ENCODE measurements at regions not wholly inside any gene's neighbourhood (a gene's known extent, or its start where the extent isn't known, plus 50 kb on each side); places are given as distances from the start of the nearest gene placed in this dataset.

GRCh38 chr1:90795431-90795830 lies 78.3 kb upstream of the BARHL2 start:
- no peak overlapping the region for H3K27ac ChIP-seq (ENCODE audit: low read length)
- H3K4me1 Mint-ChIP-seq: no peaks in the 10 kb centered on the region
- no peak for TF ChIP-seq CTCF (IDR thresholded peaks at IDR 0.05)
- H3K9me3 Mint-ChIP-seq: no peaks in the 10 kb centered on the region
- H3K4me3 Mint-ChIP-seq: no peak overlapping the region
- H3K36me3 ChIP-seq (ENCODE audit: control insufficient read depth, insufficient read depth, low read length): no peaks in the 10 kb centered on the region
- 87% methylated on average over 2 of the region's 2 CpGs for whole genome bisulfite sequencing (ENCODE audit: insufficient coverage)
- H3K4me1 ChIP-seq (ENCODE audit: control insufficient read depth, insufficient read depth, low read length): no peaks in the 10 kb centered on the region
- ATAC-seq (no peak), DNase-seq (no peak)
- no peak overlapping the region for H3K27ac Mint-ChIP-seq
- H3K27me3 Mint-ChIP-seq (ENCODE audit: low read depth in 2 of 2): peaks cover 28 to 69% of the 10 kb centered on the region in 2 donors
- no peaks in the 10 kb centered on the region for H3K36me3 Mint-ChIP-seq
- no peak overlapping the region for H3K4me3 ChIP-seq (ENCODE audit: low read length)
- H3K27me3 ChIP-seq (ENCODE audit: control insufficient read depth, insufficient read depth, low read length): peaks cover 7% of the 10 kb centered on the region
- H3K9me3 ChIP-seq (ENCODE audit: control insufficient read depth, insufficient read depth, low read length): no peaks in the 10 kb centered on the region
- intact Hi-C loops (cut with micrococcal nuclease): no loop called here

- no peaks in the 10 kb centered on the region for H3K4me1 ChIP-seq (ENCODE audit: control insufficient read depth, insufficient read depth, low read length)
- H3K36me3 Mint-ChIP-seq: no peaks in the 10 kb centered on the region
- no peaks in the 10 kb centered on the region for H3K9me3 ChIP-seq (ENCODE audit: control insufficient read depth, insufficient read depth, low read length)
- intact Hi-C loops (cut with micrococcal nuclease): no loop called here
- no peak for ATAC-seq
- no peak for DNase-seq
- H3K27me3 Mint-ChIP-seq (ENCODE audit: low read depth in 2 of 2): peaks cover 5 to 25% of the 10 kb centered on the region in 2 donors
- no peaks in the 10 kb centered on the region for H3K36me3 ChIP-seq (ENCODE audit: control insufficient read depth, insufficient read depth, low read length)
- no peaks in the 10 kb centered on the region for H3K27me3 ChIP-seq (ENCODE audit: control insufficient read depth, insufficient read depth, low read length)
- no peaks in the 10 kb centered on the region for H3K4me1 Mint-ChIP-seq
- no peak overlapping the region for H3K4me3 ChIP-seq (ENCODE audit: low read length)
- H3K27ac Mint-ChIP-seq: no peak overlapping the region
- no peak for TF ChIP-seq CTCF (IDR thresholded peaks at IDR 0.05)
- no peak overlapping the region for H3K27ac ChIP-seq (ENCODE audit: low read length)
- no peaks in the 10 kb centered on the region for H3K9me3 Mint-ChIP-seq
- 86% methylated on average over 3 of the region's 3 CpGs for WGBS (ENCODE audit: insufficient coverage)
- no peak overlapping the region for H3K4me3 Mint-ChIP-seq
Observed at GRCh38 chr1:90786709-90787108, 69.6 kb upstream of the BARHL2 start.

- no peaks in the 10 kb centered on the region for H3K9me3 Mint-ChIP-seq
- TF ChIP-seq CTCF (IDR thresholded peaks at IDR 0.05): no peak
- H3K27ac Mint-ChIP-seq: no peak overlapping the region
- ATAC-seq (no peak), DNase-seq (no peak)
- Histone ChIP-seq H3K27ac (ENCODE audit: low read length) (no peak overlapping the region), H3K4me3 (ENCODE audit: low read length) (no peak overlapping the region), H3K4me1 (ENCODE audit: control insufficient read depth, insufficient read depth, low read length) (no peaks in the 10 kb centered on the region), H3K36me3 (ENCODE audit: control insufficient read depth, insufficient read depth, low read length) (no peaks in the 10 kb centered on the region), H3K9me3 (ENCODE audit: control insufficient read depth, insufficient read depth, low read length) (no peaks in the 10 kb centered on the region), H3K27me3 (ENCODE audit: control insufficient read depth, insufficient read depth, low read length) (no peaks in the 10 kb centered on the region)
- intact Hi-C loops (cut with micrococcal nuclease): no loop called here
- WGBS (ENCODE audit: insufficient coverage): 81% methylated on average over 2 of the region's 2 CpGs
- no peaks in the 10 kb centered on the region for H3K36me3 Mint-ChIP-seq
- no peaks in the 10 kb centered on the region for H3K4me1 Mint-ChIP-seq
- H3K4me3 Mint-ChIP-seq: no peak overlapping the region
- peaks cover 5 to 8% of the 10 kb centered on the region in 2 donors for H3K27me3 Mint-ChIP-seq (ENCODE audit: low read depth in 2 of 2)
Observed at GRCh38 chr1:90784186-90784847, 67.2 kb upstream of the BARHL2 start.

GRCh38 chr1:90783181-90783580 lies 66.1 kb upstream of the BARHL2 start:
- Histone ChIP-seq H3K4me1 (ENCODE audit: control insufficient read depth, insufficient read depth, low read length) (no peaks in the 10 kb centered on the region), H3K27ac (ENCODE audit: low read length) (no peak overlapping the region), H3K9me3 (ENCODE audit: control insufficient read depth, insufficient read depth, low read length) (no peaks in the 10 kb centered on the region), H3K36me3 (ENCODE audit: control insufficient read depth, insufficient read depth, low read length) (no peaks in the 10 kb centered on the region), H3K27me3 (ENCODE audit: control insufficient read depth, insufficient read depth, low read length) (no peaks in the 10 kb centered on the region), H3K4me3 (ENCODE audit: low read length) (no peak overlapping the region)
- no peak for DNase-seq
- H3K36me3 Mint-ChIP-seq: no peaks in the 10 kb centered on the region
- H3K4me3 Mint-ChIP-seq: no peak overlapping the region
- H3K27me3 Mint-ChIP-seq (ENCODE audit: low read depth in 2 of 2): peaks cover 5 to 19% of the 10 kb centered on the region in 2 donors
- intact Hi-C loops (cut with micrococcal nuclease): no loop called here
- TF ChIP-seq CTCF (IDR thresholded peaks at IDR 0.05): no peak
- ATAC-seq: no peak
- no peaks in the 10 kb centered on the region for H3K9me3 Mint-ChIP-seq
- H3K27ac Mint-ChIP-seq: no peak overlapping the region
- H3K4me1 Mint-ChIP-seq: no peaks in the 10 kb centered on the region
- WGBS (ENCODE audit: insufficient coverage): 95% methylated on average over 6 of the region's 6 CpGs

All from natural killer cell (primary cell).